Thymus (tissue), 11 donors: ENCODE measurements at regions not wholly inside any gene's neighbourhood (a gene's known extent, or its start where the extent isn't known, plus 50 kb on each side); places are given as distances from the start of the nearest gene placed in this dataset.

Source experiments
- DNase-seq, 9 donors: peaks; one replicate each; pipeline ENCODE4 v3.0.0-alpha.2; 2013; ENCODE audit warnings: low spot score in 9 of 9, low read depth in 6 of 9, missing footprints in 1 of 9
- H3K27ac ChIP-seq, 2 donors: one replicate each; pipeline ENCODE4 v1.5.1; 2013; ENCODE audit warnings: control low read depth in 1 of 2, low read depth in 1 of 2, low read length in 1 of 2, mild to moderate bottlenecking in 1 of 2, moderate library complexity in 1 of 2
- H3K27me3 ChIP-seq, 2 donors: one replicate each; pipeline ENCODE4 v1.5.1; 2013; ENCODE audit warnings: low read length in 1 of 2; ENCODE audit not compliant: control insufficient read depth in 2 of 2, insufficient read depth in 1 of 2
- H3K36me3 ChIP-seq, 2 donors: one replicate each; pipeline ENCODE4 v1.5.1; 2013; ENCODE audit warnings: low read length in 1 of 2, mild to moderate bottlenecking in 1 of 2, moderate library complexity in 1 of 2; ENCODE audit not compliant: control insufficient read depth in 2 of 2, insufficient read depth in 2 of 2
- H3K4me1 ChIP-seq, 2 donors: one replicate each; pipeline ENCODE4 v1.5.1; 2013; ENCODE audit warnings: low read length in 2 of 2; ENCODE audit not compliant: control insufficient read depth in 2 of 2, insufficient read depth in 2 of 2
- H3K4me3 ChIP-seq, 2 donors: one replicate each; pipeline ENCODE4 v1.5.1; 2013; ENCODE audit warnings: low read length in 2 of 2, control low read depth in 1 of 2, mild to moderate bottlenecking in 1 of 2
- H3K9me3 ChIP-seq, 2 donors: one replicate each; pipeline ENCODE4 v1.5.1; 2013; ENCODE audit warnings: low read length in 1 of 2, mild to moderate bottlenecking in 1 of 2; ENCODE audit not compliant: control insufficient read depth in 2 of 2, insufficient read depth in 1 of 2
- WGBS: extraction: QIAGEN DNeasy Blood & Tissue Kit; methylation state at CpG from one replicate; pipeline ENCODE4 v1.1.7; 2013; 5-methylcytosine and 5-hydroxymethylcytosine counted together
- donor health status: healthy.

DNA sequence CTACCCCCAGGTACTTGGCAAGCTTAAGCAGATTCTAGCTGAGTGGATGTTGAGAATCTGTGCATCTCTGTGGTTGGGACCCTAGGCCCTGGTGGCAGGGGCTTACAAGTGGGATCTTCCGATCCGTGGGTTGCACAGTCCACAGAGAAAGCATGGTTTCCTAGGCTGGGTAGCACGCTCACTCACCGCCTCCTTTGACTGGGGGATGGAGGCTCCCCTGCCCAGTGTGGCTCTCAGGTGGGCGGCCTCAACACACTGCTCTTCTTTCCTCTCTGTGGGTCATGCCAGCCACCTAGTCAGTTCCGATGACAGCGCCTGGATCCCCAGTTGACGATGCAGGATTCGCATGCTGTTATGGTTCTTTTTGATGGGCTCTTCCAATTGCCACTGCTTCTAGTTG lies 639.5 kb upstream of the ADAMTS5 start:
- 91% methylated on average over 9 of the region's 9 CpGs for WGBS
- H3K27ac ChIP-seq, result no peak overlapping the region
- no peaks in the 10 kb centered on the region for H3K4me1 ChIP-seq
- no peaks in the 10 kb centered on the region for H3K36me3 ChIP-seq
- H3K27me3 ChIP-seq, result no peaks in the 10 kb centered on the region
- no peak overlapping the region for H3K4me3 ChIP-seq
- H3K9me3 ChIP-seq, result peaks cover 1 to 10% of the 10 kb centered on the region in 2 donors
- no peak for DNase-seq

- no peaks in the 10 kb centered on the region for H3K27me3 ChIP-seq
- H3K27ac ChIP-seq, result no peak overlapping the region
- H3K4me1 ChIP-seq, result no peaks in the 10 kb centered on the region
- no peaks in the 10 kb centered on the region for H3K9me3 ChIP-seq
- H3K36me3 ChIP-seq, result no peaks in the 10 kb centered on the region
- no peak for DNase-seq
- no peak overlapping the region for H3K4me3 ChIP-seq
These were observed 629.3 kb upstream of the ADAMTS5 start for GRCh38 chr21:27596196-27596595.

GRCh38 chr21:27595716-27596115 lies 628.8 kb upstream of the ADAMTS5 start:
- H3K27ac ChIP-seq, result no peak overlapping the region
- no peaks in the 10 kb centered on the region for H3K4me1 ChIP-seq
- WGBS, result 93% methylated on average over 1 of the region's 1 CpG
- no peak for DNase-seq
- H3K27me3 ChIP-seq, result no peaks in the 10 kb centered on the region
- H3K4me3 ChIP-seq, result no peak overlapping the region
- H3K36me3 ChIP-seq, result no peaks in the 10 kb centered on the region
- no peaks in the 10 kb centered on the region for H3K9me3 ChIP-seq

GRCh38 chr21:27590271-27590670 lies 623.4 kb upstream of the ADAMTS5 start:
- no peaks in the 10 kb centered on the region for H3K27me3 ChIP-seq
- no peak for DNase-seq
- no peak overlapping the region for H3K27ac ChIP-seq
- no peaks in the 10 kb centered on the region for H3K36me3 ChIP-seq
- H3K4me1 ChIP-seq, result no peaks in the 10 kb centered on the region
- no peaks in the 10 kb centered on the region for H3K9me3 ChIP-seq
- no peak overlapping the region for H3K4me3 ChIP-seq
- WGBS, result 70% methylated on average over 6 of the region's 6 CpGs

- no peak overlapping the region for H3K4me3 ChIP-seq
- H3K27ac ChIP-seq, result no peak overlapping the region
- no peaks in the 10 kb centered on the region for H3K4me1 ChIP-seq
- H3K27me3 ChIP-seq, result no peaks in the 10 kb centered on the region
- 91% methylated on average over 3 of the region's 3 CpGs for WGBS
- DNase-seq, result no peak
- no peaks in the 10 kb centered on the region for H3K36me3 ChIP-seq
- no peaks in the 10 kb centered on the region for H3K9me3 ChIP-seq
These were observed 622.9 kb upstream of the ADAMTS5 start for GRCh38 chr21:27589781-27590180.

GRCh38 chr21:27586986-27587385 lies 620.1 kb upstream of the ADAMTS5 start:
- Histone ChIP-seq H3K4me3 (no peak overlapping the region), H3K27ac (no peak overlapping the region), H3K4me1 (no peaks in the 10 kb centered on the region), H3K27me3 (no peaks in the 10 kb centered on the region), H3K36me3 (no peaks in the 10 kb centered on the region), H3K9me3 (no peaks in the 10 kb centered on the region)
- no peak for DNase-seq
- 92% methylated on average over 10 of the region's 10 CpGs for WGBS

DNA sequence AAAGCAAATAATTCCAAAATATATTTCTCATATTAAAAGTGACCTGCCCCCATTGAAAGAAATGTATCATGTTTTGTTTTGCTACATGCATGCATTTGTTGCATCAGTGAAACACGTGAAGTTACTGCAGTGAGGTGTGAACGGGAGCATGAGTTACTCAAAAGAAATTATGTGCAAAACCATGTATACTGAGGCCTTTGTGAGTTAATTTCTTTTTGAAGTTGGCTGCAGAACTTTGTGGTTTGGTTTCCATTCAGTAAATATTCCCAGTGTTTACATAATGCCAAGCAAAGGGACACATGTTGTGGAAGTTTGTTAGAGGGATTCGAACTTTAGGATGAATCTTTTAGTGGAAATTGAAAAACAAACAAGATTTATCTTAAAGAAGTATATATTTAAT lies 619.4 kb upstream of the ADAMTS5 start:
- no peaks in the 10 kb centered on the region for H3K36me3 ChIP-seq
- WGBS, result 84% methylated on average over 3 of the region's 3 CpGs
- no peak for DNase-seq
- no peak overlapping the region for H3K27ac ChIP-seq
- no peaks in the 10 kb centered on the region for H3K9me3 ChIP-seq
- H3K4me3 ChIP-seq, result no peak overlapping the region
- no peaks in the 10 kb centered on the region for H3K27me3 ChIP-seq
- H3K4me1 ChIP-seq, result no peaks in the 10 kb centered on the region

GRCh38 chr21:27584256-27584655 lies 617.4 kb upstream of the ADAMTS5 start:
- peaks cover 0 to 3% of the 10 kb centered on the region in 2 donors for H3K9me3 ChIP-seq
- H3K27ac ChIP-seq, result no peak overlapping the region
- DNase-seq, result no peak
- H3K27me3 ChIP-seq, result no peaks in the 10 kb centered on the region
- no peaks in the 10 kb centered on the region for H3K36me3 ChIP-seq
- no peaks in the 10 kb centered on the region for H3K4me1 ChIP-seq
- WGBS, result 87% methylated on average over 1 of the region's 1 CpG
- H3K4me3 ChIP-seq, result no peak overlapping the region

DNA sequence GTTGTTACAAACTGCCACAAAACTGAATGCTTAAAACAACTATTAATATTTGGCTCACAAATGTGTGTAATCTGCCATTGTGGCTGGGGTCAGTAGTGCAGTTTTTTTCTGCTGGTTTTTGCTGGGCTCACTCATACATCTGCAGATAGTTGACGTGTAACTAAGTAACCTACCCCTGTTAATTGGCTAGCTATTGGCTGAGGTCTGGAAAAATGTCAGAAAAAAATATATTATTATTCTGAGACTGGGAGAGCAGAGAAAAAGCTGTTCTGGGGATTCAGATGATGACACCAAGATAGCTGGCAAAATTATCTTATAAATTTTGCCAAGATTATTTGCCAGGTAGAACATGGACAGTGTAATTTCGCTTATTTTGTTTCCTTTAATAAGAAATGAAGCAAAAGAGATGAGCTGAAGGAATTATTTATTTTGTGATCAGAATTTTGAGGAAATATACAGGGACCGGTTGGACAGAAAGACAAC lies 616.1 kb upstream of the ADAMTS5 start:
- Histone ChIP-seq H3K9me3 (peaks cover 0 to 4% of the 10 kb centered on the region in 2 donors), H3K4me1 (no peaks in the 10 kb centered on the region), H3K27ac (no peak overlapping the region), H3K4me3 (no peak overlapping the region), H3K27me3 (no peaks in the 10 kb centered on the region), H3K36me3 (no peaks in the 10 kb centered on the region)
- DNase-seq, result no peak
- 89% methylated on average over 3 of the region's 3 CpGs for WGBS
